WTC11 (cell line): ENCODE measurements at regions not wholly inside any gene's neighbourhood (a gene's known extent, or its start where the extent isn't known, plus 50 kb on each side); places are given as distances from the start of the nearest gene placed in this dataset.
A peak's percentile ranks its signal among the peaks of the same experiment; 100 is the strongest.

Experiments used
- ATAC-seq: fragments of 200-7000 bp; cut with Tn5 transposase; 2 replicates; pipeline ENCODE4 v1.10.0; 2021; ENCODE audit warnings: mild to moderate bottlenecking, moderate library complexity
- CTCF ChIA-PET: fragments of 300-600 bp; sonication (Branson Sonifier 250); formaldehyde crosslinking; loops from one replicate; lab custom pipeline; 2021; ENCODE audit warnings: antibody characterized with exemption; lab: Charles Lee
- POLR2A ChIA-PET: fragments of 350-600 bp; sonication (Branson Sonifier 250); formaldehyde crosslinking; loops from one replicate; lab custom pipeline; 2021; ENCODE audit warnings: antibody characterized with exemption; lab: Charles Lee
- DNase-seq: peaks from one replicate; pipeline ENCODE4 v3.0.0; 2021; ENCODE audit warnings: low spot score
- H3K27ac Mint-ChIP-seq: 2 replicates; pipeline ENCODE4 v1.8.0; 2021; ENCODE audit warnings: mixed read lengths
- H3K27me3 Mint-ChIP-seq: 2 replicates; pipeline ENCODE4 v1.8.0; 2021; ENCODE audit warnings: low read depth, mild to moderate bottlenecking, moderate library complexity, mixed read lengths
- H3K36me3 Mint-ChIP-seq: 2 replicates; pipeline ENCODE4 v1.8.0; 2021; ENCODE audit warnings: mixed read lengths
- H3K4me1 Mint-ChIP-seq: 2 replicates; pipeline ENCODE4 v1.8.0; 2022; ENCODE audit warnings: mixed read lengths
- H3K4me3 Mint-ChIP-seq: 2 replicates; pipeline ENCODE4 v1.8.0; 2021; ENCODE audit warnings: mild to moderate bottlenecking, moderate library complexity, mixed read lengths
- H3K9me3 Mint-ChIP-seq: 2 replicates; pipeline ENCODE4 v1.8.0; 2021; ENCODE audit warnings: mixed read lengths
- FOXJ3 ChIP-seq: sonication (generic); formaldehyde crosslinking; IDR thresholded peaks from 2 replicates; pipeline ENCODE4 v1.9.0; 2021; ENCODE audit warnings: missing genetic modification reagents, mild to moderate bottlenecking, borderline replicate concordance
- NFYB ChIP-seq: sonication (generic); formaldehyde crosslinking; conservative IDR thresholded peaks from 2 replicates; pipeline ENCODE4 v1.8.0; 2022; ENCODE audit warnings: low read depth, missing genetic modification reagents
- SP1 ChIP-seq: sonication (generic); formaldehyde crosslinking; conservative IDR thresholded peaks from 2 replicates; pipeline ENCODE4 v1.8.1; 2022; ENCODE audit warnings: missing genetic modification reagents
- ZNF317 ChIP-seq: sonication (generic); formaldehyde crosslinking; IDR thresholded peaks from 2 replicates; pipeline ENCODE4 v1.8.1; 2023; ENCODE audit warnings: low read depth, mild to moderate bottlenecking, moderate library complexity, missing genetic modification reagents, borderline replicate concordance
- TF ChIP-seq, protein P1 (sequence below): sonication (generic); formaldehyde crosslinking; IDR thresholded peaks from 2 replicates; pipeline ENCODE4 v1.8.0; 2023; ENCODE audit warnings: missing genetic modification reagents, mild to moderate bottlenecking, borderline replicate concordance
- TF ChIP-seq, protein P2 (sequence below): fragments of 250-450 bp; sonication (Bioruptor Pico); IDR thresholded peaks from 2 replicates; pipeline ENCODE4 v2.1.2; 2022; ENCODE audit warnings: mild to moderate bottlenecking, moderate library complexity
- TF ChIP-seq, protein P3 (sequence below): sonication (generic); formaldehyde crosslinking; IDR thresholded peaks from 2 replicates; pipeline ENCODE4 v1.8.0; 2023; ENCODE audit warnings: mild to moderate bottlenecking, missing genetic modification reagents
- TF ChIP-seq, protein P4 (sequence below): sonication (generic); formaldehyde crosslinking; IDR thresholded peaks from 2 replicates; pipeline ENCODE4 v1.8.1; 2023; ENCODE audit warnings: mild to moderate bottlenecking, missing genetic modification reagents, moderate library complexity
- TF ChIP-seq, protein P5 (sequence below): sonication (generic); formaldehyde crosslinking; IDR thresholded peaks from 2 replicates; pipeline ENCODE4 v1.8.0; 2022; ENCODE audit warnings: mild to moderate bottlenecking, missing genetic modification reagents
- TF ChIP-seq, protein P6 (sequence below): sonication (generic); formaldehyde crosslinking; IDR thresholded peaks from 2 replicates; pipeline ENCODE4 v1.8.0; 2023; ENCODE audit warnings: missing genetic modification reagents

DNA sequence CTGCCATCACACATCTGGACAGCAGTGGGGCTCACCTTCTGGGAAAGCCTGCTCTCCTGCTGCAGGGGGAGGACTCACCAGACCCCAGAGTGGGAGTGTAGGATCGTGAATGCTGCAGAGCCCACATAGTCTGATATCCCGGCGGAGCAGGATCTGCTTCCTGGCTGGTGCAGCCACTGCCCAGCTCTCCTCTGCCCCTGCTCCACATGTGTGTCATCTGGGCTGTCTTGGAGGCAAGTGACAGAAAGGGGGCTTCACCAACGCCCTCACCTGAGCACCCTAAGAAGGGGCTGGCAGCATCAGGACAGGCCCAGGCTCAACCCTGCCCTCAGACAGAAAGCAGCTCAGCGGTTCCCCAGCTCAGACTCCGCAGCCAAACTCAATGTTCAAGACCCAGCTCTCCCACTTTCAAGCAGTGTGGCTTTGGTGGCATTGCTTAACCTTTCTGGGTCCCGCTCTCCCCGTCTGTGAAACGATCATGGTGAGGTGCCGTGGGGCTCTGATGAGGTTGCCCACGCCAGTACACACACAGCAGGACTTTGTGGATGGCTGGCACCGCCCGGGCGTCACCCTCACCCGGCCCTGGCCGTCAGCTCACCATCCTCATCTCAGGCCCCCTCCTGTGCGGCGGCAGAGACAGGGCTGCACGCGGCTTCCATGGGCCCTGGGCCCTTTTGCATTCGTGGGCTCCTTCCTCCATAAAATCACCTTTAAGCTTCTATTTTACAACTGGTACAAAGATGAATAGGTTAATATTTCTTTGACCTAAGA lies 91.0 kb upstream of the SFSWAP start (continued):
- TF ChIP-seq, protein P1, sequence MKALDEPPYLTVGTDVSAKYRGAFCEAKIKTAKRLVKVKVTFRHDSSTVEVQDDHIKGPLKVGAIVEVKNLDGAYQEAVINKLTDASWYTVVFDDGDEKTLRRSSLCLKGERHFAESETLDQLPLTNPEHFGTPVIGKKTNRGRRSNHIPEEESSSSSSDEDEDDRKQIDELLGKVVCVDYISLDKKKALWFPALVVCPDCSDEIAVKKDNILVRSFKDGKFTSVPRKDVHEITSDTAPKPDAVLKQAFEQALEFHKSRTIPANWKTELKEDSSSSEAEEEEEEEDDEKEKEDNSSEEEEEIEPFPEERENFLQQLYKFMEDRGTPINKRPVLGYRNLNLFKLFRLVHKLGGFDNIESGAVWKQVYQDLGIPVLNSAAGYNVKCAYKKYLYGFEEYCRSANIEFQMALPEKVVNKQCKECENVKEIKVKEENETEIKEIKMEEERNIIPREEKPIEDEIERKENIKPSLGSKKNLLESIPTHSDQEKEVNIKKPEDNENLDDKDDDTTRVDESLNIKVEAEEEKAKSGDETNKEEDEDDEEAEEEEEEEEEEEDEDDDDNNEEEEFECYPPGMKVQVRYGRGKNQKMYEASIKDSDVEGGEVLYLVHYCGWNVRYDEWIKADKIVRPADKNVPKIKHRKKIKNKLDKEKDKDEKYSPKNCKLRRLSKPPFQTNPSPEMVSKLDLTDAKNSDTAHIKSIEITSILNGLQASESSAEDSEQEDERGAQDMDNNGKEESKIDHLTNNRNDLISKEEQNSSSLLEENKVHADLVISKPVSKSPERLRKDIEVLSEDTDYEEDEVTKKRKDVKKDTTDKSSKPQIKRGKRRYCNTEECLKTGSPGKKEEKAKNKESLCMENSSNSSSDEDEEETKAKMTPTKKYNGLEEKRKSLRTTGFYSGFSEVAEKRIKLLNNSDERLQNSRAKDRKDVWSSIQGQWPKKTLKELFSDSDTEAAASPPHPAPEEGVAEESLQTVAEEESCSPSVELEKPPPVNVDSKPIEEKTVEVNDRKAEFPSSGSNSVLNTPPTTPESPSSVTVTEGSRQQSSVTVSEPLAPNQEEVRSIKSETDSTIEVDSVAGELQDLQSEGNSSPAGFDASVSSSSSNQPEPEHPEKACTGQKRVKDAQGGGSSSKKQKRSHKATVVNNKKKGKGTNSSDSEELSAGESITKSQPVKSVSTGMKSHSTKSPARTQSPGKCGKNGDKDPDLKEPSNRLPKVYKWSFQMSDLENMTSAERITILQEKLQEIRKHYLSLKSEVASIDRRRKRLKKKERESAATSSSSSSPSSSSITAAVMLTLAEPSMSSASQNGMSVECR: no peak
- no peak for TF ChIP-seq SP1 (CRISPR knock-in tag)
- TF ChIP-seq FOXJ3 (CRISPR knock-in tag): no peak

DNA sequence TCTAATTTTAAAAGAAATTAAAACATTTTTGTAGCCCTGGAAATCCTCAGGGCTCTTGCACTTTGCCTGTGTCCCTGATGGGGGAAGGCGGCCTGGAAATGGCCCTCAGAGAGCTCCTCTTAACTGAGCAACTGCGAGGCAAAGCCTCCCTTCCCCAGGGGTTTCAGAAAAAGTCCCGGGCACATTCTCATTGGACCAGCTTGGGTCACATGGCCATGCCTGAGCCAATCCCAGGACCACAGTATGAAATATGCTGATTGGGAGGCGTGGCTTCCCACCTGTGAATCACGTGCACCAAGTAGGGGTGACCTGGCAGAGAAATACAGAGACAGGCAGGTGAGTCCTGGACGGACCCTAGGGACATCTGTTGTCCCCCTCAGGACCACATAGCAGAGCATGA lies 90.4 kb upstream of the SFSWAP start:
- H3K9me3 Mint-ChIP-seq: no peaks in the 10 kb centered on the region
- H3K4me3 Mint-ChIP-seq: no peak overlapping the region
- H3K36me3 Mint-ChIP-seq: no peaks in the 10 kb centered on the region
- TF ChIP-seq NFYB (CRISPR knock-in tag) (peak; percentile 53), ZNF317 (CRISPR knock-in tag) (no peak)
- TF ChIP-seq, protein P2, sequence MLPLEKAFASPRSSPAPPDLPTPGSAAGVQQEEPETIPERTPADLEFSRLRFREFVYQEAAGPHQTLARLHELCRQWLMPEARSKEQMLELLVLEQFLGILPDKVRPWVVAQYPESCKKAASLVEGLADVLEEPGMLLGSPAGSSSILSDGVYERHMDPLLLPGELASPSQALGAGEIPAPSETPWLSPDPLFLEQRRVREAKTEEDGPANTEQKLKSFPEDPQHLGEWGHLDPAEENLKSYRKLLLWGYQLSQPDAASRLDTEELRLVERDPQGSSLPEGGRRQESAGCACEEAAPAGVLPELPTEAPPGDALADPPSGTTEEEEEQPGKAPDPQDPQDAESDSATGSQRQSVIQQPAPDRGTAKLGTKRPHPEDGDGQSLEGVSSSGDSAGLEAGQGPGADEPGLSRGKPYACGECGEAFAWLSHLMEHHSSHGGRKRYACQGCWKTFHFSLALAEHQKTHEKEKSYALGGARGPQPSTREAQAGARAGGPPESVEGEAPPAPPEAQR (CRISPR knock-in tag): no peak
- TF ChIP-seq, protein P3, sequence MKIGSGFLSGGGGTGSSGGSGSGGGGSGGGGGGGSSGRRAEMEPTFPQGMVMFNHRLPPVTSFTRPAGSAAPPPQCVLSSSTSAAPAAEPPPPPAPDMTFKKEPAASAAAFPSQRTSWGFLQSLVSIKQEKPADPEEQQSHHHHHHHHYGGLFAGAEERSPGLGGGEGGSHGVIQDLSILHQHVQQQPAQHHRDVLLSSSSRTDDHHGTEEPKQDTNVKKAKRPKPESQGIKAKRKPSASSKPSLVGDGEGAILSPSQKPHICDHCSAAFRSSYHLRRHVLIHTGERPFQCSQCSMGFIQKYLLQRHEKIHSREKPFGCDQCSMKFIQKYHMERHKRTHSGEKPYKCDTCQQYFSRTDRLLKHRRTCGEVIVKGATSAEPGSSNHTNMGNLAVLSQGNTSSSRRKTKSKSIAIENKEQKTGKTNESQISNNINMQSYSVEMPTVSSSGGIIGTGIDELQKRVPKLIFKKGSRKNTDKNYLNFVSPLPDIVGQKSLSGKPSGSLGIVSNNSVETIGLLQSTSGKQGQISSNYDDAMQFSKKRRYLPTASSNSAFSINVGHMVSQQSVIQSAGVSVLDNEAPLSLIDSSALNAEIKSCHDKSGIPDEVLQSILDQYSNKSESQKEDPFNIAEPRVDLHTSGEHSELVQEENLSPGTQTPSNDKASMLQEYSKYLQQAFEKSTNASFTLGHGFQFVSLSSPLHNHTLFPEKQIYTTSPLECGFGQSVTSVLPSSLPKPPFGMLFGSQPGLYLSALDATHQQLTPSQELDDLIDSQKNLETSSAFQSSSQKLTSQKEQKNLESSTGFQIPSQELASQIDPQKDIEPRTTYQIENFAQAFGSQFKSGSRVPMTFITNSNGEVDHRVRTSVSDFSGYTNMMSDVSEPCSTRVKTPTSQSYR: no peak
- TF ChIP-seq, protein P4, sequence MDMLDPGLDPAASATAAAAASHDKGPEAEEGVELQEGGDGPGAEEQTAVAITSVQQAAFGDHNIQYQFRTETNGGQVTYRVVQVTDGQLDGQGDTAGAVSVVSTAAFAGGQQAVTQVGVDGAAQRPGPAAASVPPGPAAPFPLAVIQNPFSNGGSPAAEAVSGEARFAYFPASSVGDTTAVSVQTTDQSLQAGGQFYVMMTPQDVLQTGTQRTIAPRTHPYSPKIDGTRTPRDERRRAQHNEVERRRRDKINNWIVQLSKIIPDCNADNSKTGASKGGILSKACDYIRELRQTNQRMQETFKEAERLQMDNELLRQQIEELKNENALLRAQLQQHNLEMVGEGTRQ (CRISPR knock-in tag): peak; percentile 88
- TF ChIP-seq, protein P5, sequence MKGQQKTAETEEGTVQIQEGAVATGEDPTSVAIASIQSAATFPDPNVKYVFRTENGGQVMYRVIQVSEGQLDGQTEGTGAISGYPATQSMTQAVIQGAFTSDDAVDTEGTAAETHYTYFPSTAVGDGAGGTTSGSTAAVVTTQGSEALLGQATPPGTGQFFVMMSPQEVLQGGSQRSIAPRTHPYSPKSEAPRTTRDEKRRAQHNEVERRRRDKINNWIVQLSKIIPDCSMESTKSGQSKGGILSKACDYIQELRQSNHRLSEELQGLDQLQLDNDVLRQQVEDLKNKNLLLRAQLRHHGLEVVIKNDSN: peak; percentile 81
- TF ChIP-seq, protein P6, sequence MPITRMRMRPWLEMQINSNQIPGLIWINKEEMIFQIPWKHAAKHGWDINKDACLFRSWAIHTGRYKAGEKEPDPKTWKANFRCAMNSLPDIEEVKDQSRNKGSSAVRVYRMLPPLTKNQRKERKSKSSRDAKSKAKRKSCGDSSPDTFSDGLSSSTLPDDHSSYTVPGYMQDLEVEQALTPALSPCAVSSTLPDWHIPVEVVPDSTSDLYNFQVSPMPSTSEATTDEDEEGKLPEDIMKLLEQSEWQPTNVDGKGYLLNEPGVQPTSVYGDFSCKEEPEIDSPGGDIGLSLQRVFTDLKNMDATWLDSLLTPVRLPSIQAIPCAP: no peak
- H3K27ac Mint-ChIP-seq: no peak overlapping the region
- ChIA-PET POLR2A (no interaction called here), CTCF (interaction anchor here (0.7 to 1.5 kb wide), 3 partner anchors 11 to 461 kb away, joined by 3 to 5 read pairs (median 4); no protein-coding TSS in a partner anchor)
- ATAC-seq (peak; percentile 9), DNase-seq (peak; percentile 33)
- H3K4me1 Mint-ChIP-seq: peaks cover 42% of the 10 kb centered on the region
- no peaks in the 10 kb centered on the region for H3K27me3 Mint-ChIP-seq
